BE2C (cell line): ENCODE measurements at regions not wholly inside any gene's neighbourhood (a gene's known extent, or its start where the extent isn't known, plus 50 kb on each side); places are given as distances from the start of the nearest gene placed in this dataset.

ENCODE experiments used
- DNase-seq: peaks from one replicate; pipeline ENCODE4 v3.0.0-alpha.2; 2020
- H3K27me3 ChIP-seq: fragments of 250-450 bp; sonication (Bioruptor Pico); 2 replicates; pipeline ENCODE4 v1.5.1; 2020; ENCODE audit warnings: mild to moderate bottlenecking
- H3K36me3 ChIP-seq: fragments of 250-450 bp; sonication (Bioruptor Pico); 2 replicates; pipeline ENCODE4 v1.5.1; 2020; ENCODE audit warnings: mild to moderate bottlenecking
- H3K4me1 ChIP-seq: fragments of 250-450 bp; sonication (Bioruptor Pico); 2 replicates; pipeline ENCODE4 v1.5.1; 2020
- H3K4me3 ChIP-seq: 2 replicates; pipeline ENCODE4 v1.5.1; 2011; ENCODE audit warnings: low read depth, low read length
- H3K9me3 ChIP-seq: fragments of 250-450 bp; sonication (Bioruptor Pico); 2 replicates; pipeline ENCODE4 v1.5.1; 2020
- TF ChIP-seq, protein P1 (sequence below): IDR thresholded peaks from 2 replicates; pipeline ENCODE4 v1.5.1; 2012; ENCODE audit warnings: mild to moderate bottlenecking, low read depth, low read length

DNA sequence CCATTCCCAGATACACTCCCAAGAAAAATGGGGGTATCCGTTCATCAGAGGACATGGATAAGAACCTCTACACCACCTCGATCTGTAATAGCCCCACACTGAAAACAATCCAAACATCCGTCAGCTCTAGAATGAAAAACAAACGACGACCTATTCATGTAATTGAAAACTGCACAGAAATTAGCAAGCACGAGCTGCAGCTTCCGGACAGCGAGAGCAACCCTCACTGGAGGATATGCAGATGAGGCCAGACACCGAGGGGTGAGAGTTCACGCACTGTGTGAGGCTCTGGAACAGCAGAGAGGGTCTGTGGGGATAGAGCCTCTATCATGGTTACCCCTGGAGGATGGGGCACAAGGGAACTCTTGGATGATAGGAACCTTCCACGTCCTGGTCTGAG lies 143.9 kb upstream of the NCOR2 start:
- peaks cover 8% of the 10 kb centered on the region for H3K4me1 ChIP-seq
- no peak overlapping the region for H3K4me3 ChIP-seq
- TF ChIP-seq, protein P1, sequence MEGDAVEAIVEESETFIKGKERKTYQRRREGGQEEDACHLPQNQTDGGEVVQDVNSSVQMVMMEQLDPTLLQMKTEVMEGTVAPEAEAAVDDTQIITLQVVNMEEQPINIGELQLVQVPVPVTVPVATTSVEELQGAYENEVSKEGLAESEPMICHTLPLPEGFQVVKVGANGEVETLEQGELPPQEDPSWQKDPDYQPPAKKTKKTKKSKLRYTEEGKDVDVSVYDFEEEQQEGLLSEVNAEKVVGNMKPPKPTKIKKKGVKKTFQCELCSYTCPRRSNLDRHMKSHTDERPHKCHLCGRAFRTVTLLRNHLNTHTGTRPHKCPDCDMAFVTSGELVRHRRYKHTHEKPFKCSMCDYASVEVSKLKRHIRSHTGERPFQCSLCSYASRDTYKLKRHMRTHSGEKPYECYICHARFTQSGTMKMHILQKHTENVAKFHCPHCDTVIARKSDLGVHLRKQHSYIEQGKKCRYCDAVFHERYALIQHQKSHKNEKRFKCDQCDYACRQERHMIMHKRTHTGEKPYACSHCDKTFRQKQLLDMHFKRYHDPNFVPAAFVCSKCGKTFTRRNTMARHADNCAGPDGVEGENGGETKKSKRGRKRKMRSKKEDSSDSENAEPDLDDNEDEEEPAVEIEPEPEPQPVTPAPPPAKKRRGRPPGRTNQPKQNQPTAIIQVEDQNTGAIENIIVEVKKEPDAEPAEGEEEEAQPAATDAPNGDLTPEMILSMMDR, result no peak
- DNase-seq, result no peak
- H3K9me3 ChIP-seq, result no peaks in the 10 kb centered on the region
- no peaks in the 10 kb centered on the region for H3K36me3 ChIP-seq
- H3K27me3 ChIP-seq, result no peaks in the 10 kb centered on the region

DNA sequence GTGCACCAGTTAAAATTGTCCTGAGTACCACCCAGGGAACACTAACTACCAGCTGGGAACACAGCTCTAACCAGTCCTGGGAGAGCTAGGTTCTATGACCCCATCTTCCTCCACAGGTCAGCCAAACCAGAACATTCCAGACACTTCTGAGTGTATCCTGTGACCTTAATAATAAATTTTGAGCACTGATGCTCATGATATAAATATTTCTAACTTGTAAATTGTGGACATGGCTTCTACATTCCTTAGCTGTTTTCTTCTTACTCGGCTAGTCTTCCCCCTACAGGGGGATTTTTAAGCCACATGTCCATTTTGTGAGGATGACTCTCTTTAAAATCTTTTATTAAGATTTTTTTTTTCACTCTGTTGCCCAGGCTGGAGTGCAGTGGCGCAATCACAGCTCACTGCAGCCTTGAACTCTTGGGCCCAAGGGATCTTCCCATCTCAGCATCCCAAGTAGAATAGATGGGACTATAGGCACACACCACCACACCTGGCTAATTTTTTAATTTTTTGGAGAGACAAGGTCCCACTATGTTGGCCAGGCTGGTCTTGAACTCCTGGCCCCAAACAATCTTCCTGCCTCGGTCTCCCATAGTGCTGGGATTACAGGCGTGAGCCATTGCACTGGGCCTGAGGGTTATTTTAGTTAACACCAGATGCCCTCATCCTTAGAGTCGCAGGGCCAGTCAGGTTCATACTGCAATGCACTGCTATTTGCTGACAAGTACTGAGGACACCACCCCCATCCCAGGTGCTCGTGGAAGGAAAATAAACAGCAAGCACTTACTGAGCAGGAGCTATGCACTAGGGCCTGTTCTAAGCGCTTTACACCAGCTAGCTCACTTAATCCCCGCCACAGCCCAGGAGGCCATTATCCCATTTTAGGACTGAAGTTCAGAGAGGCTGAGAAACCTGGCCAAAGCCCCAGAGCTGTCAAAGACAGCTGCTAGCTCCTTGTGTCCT lies 142.6 kb upstream of the NCOR2 start:
- Histone ChIP-seq H3K36me3 (no peaks in the 10 kb centered on the region), H3K4me1 (peaks cover 10% of the 10 kb centered on the region), H3K9me3 (no peaks in the 10 kb centered on the region), H3K27me3 (no peaks in the 10 kb centered on the region), H3K4me3 (no peak overlapping the region)
- DNase-seq, result no peak
- TF ChIP-seq, protein P1, result no peak

DNA sequence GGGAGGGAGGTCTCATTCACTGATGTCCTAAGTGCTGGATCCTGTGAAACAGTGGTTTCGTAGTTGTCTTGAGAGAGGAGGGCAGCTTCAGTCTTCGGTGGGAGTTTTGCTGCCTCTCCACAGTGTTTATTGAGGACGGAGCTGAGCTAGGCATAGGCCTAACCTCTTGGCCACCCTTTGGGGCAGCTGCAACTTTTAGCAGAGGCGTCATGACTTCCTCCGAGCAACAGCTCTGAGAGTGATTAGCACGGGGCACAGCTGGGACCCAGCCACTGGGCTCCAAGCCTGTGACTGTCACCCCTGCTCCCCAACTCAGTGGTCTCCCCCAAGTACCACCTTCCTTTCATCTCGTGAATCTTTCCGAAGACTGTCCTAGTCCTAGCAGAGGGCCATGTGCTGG lies 139.9 kb upstream of the NCOR2 start:
- no peak overlapping the region for H3K4me3 ChIP-seq
- H3K4me1 ChIP-seq, result peaks cover 10% of the 10 kb centered on the region
- no peak for DNase-seq
- TF ChIP-seq, protein P1, result no peak
- no peaks in the 10 kb centered on the region for H3K27me3 ChIP-seq
- H3K9me3 ChIP-seq, result no peaks in the 10 kb centered on the region
- H3K36me3 ChIP-seq, result no peaks in the 10 kb centered on the region

DNA sequence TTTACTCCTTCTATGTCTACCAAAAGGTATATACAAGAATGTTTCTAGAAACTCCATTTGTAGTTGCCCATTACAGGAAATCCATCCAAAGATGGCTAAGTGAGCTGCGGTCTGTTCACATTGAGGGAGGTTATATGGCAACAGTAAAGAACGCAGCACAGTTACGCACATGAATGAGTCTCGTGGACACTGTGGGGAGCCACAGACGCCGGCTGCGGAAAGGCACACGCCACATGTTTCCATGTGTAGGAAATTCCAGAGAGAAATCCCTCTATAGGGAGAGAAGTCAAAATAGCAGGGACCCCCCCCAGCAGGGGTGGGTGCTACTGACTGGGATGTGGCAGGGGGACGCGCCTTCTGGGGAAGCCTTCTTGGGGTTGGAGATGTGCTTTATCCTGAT lies 139.0 kb upstream of the NCOR2 start:
- H3K27me3 ChIP-seq, result no peaks in the 10 kb centered on the region
- TF ChIP-seq, protein P1, result no peak

DNA sequence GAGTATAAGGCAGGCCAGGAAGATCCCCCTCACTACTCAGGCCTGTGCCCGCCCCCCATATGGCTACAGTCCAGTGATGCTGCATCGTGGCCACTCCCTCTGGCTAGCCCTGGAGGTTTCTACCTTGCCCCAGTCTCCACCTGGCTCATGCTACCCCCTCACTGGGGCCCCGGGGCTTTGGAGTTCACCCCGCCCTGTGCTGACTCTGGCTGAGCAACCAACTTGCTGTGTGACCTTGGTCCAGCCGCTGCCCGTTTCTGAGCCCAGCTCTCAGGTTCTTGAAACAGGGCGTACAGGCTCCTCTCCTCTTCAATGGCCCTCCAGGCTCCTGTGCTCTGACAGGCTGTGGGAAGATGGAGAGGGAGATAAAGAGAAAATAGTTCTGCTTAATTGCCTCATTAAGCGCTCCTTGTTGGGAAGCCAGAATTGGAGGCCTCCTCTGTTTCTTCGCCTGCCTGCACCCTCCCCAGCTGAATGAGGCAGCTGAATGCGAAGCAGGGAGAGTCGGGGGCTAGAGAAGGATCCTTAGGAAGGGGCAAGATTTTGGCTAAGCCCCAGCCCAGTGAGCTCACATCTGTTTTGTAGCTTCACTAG lies 138.2 kb upstream of the NCOR2 start:
- H3K9me3 ChIP-seq, result no peaks in the 10 kb centered on the region
- TF ChIP-seq, protein P1, result no peak
- H3K4me3 ChIP-seq, result no peak overlapping the region
- H3K4me1 ChIP-seq, result peaks cover 10% of the 10 kb centered on the region
- peak; percentile 28 for DNase-seq
- no peaks in the 10 kb centered on the region for H3K36me3 ChIP-seq
- no peaks in the 10 kb centered on the region for H3K27me3 ChIP-seq

More for the DNA sequence above, 139.0 kb upstream of the NCOR2 start:
- Histone ChIP-seq H3K9me3 (no peaks in the 10 kb centered on the region), H3K4me3 (no peak overlapping the region), H3K4me1 (peaks cover 10% of the 10 kb centered on the region), H3K36me3 (no peaks in the 10 kb centered on the region)
- no peak for DNase-seq

DNA sequence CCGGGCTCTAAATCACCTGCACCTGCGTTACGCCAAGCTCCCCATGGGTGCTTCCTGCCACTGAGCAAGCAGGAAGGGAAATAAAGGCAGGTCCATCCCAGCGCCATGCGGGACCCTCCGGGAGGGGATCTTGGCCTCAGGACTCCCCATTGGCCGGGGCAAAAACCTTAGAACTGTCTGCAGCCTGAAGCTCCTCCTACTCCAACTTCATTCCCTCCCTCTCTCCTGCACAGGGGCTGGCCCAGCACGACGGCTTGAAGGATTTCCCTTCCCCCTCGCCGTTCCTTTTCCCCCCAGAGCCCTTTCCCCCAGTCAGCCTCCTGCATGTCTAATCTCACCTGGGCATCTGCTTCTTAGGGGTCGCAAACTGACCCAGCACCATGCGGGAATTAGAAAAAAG lies 137.2 kb upstream of the NCOR2 start:
- Histone ChIP-seq H3K27me3 (no peaks in the 10 kb centered on the region), H3K36me3 (no peaks in the 10 kb centered on the region), H3K4me3 (no peak overlapping the region), H3K4me1 (peaks cover 13% of the 10 kb centered on the region), H3K9me3 (no peaks in the 10 kb centered on the region)
- no peak for DNase-seq
- TF ChIP-seq, protein P1, result no peak
